BE2C (cell line): ENCODE measurements at regions not wholly inside any gene's neighbourhood (a gene's known extent, or its start where the extent isn't known, plus 50 kb on each side); places are given as distances from the start of the nearest gene placed in this dataset.
"Not testable (repeated sequence)": the region's sequence is repeated elsewhere in the genome, so short reads cannot be mapped to it uniquely, and the experiment has no call there.

Experiments used
- DNase-seq: peaks from one replicate; pipeline ENCODE4 v3.0.0-alpha.2; 2020
- H3K27me3 ChIP-seq: fragments of 250-450 bp; sonication (Bioruptor Pico); 2 replicates; pipeline ENCODE4 v1.5.1; 2020; ENCODE audit warnings: mild to moderate bottlenecking
- H3K36me3 ChIP-seq: fragments of 250-450 bp; sonication (Bioruptor Pico); 2 replicates; pipeline ENCODE4 v1.5.1; 2020; ENCODE audit warnings: mild to moderate bottlenecking
- H3K4me1 ChIP-seq: fragments of 250-450 bp; sonication (Bioruptor Pico); 2 replicates; pipeline ENCODE4 v1.5.1; 2020
- H3K4me3 ChIP-seq: 2 replicates; pipeline ENCODE4 v1.5.1; 2011; ENCODE audit warnings: low read depth, low read length
- H3K9me3 ChIP-seq: fragments of 250-450 bp; sonication (Bioruptor Pico); 2 replicates; pipeline ENCODE4 v1.5.1; 2020
- TF ChIP-seq, protein P1 (sequence below): IDR thresholded peaks from 2 replicates; pipeline ENCODE4 v1.5.1; 2012; ENCODE audit warnings: mild to moderate bottlenecking, low read depth, low read length

DNA sequence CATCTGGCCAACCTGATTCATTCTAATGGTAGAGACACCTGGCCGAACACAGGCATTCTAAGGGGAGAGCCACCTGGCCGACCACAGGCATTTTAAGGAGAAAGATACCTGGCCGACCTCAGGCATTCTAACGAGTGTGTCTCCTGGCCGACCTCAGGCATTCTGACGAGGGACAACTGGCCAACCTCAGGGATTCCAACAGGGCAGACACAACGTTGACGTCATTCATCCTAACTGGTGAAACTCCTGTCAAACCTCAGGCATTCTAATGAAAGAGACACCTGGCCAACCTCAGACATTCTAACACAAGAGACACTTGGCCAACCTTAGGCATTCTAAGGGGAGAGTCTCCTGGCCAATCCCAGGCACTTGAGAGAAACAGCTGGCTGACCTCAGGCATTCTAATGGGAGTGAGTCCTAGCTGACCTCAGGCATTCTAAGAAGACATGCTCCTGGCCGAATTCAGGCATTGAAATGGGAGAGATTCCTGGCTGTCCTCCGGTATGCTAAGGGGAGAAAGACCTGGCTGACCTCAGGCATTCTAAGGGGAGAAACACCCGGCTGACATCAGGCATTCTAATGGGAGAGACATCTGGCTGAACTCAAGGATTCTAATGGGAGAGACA lies 1352.5 kb downstream of the UQCRFS1 start:
- H3K27me3 ChIP-seq: no peaks in the 10 kb centered on the region
- no peak for DNase-seq
- TF ChIP-seq, protein P1, sequence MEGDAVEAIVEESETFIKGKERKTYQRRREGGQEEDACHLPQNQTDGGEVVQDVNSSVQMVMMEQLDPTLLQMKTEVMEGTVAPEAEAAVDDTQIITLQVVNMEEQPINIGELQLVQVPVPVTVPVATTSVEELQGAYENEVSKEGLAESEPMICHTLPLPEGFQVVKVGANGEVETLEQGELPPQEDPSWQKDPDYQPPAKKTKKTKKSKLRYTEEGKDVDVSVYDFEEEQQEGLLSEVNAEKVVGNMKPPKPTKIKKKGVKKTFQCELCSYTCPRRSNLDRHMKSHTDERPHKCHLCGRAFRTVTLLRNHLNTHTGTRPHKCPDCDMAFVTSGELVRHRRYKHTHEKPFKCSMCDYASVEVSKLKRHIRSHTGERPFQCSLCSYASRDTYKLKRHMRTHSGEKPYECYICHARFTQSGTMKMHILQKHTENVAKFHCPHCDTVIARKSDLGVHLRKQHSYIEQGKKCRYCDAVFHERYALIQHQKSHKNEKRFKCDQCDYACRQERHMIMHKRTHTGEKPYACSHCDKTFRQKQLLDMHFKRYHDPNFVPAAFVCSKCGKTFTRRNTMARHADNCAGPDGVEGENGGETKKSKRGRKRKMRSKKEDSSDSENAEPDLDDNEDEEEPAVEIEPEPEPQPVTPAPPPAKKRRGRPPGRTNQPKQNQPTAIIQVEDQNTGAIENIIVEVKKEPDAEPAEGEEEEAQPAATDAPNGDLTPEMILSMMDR: no peak
- H3K4me1 ChIP-seq: no peaks in the 10 kb centered on the region
- no peak overlapping the region for H3K4me3 ChIP-seq
- H3K36me3 ChIP-seq: no peaks in the 10 kb centered on the region
- no peaks in the 10 kb centered on the region for H3K9me3 ChIP-seq

DNA sequence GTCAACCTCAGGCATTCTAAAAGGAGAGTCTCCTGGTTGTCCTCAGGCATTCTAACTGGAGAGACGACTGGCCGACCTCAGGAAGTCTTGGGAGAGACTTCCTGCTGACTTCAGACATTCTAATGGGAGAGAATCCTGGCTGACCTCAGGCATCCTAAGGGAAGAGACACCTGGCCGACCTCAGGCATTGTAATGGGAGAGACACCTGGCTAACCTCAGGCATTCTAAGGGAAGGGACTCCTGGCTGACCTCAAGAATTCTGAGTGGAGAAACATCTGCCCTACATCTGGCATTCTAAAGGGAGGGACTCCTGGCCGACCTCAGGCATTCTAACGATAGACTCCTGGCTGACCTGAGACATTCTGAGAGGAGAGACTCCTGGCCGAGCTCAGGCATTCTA lies 1353.3 kb downstream of the UQCRFS1 start:
- TF ChIP-seq, protein P1: no peak
- H3K9me3 ChIP-seq: no peaks in the 10 kb centered on the region
- H3K4me1 ChIP-seq: no peaks in the 10 kb centered on the region
- H3K27me3 ChIP-seq: no peaks in the 10 kb centered on the region
- DNase-seq: no peak
- H3K36me3 ChIP-seq: no peaks in the 10 kb centered on the region
- H3K4me3 ChIP-seq: no peak overlapping the region

DNA sequence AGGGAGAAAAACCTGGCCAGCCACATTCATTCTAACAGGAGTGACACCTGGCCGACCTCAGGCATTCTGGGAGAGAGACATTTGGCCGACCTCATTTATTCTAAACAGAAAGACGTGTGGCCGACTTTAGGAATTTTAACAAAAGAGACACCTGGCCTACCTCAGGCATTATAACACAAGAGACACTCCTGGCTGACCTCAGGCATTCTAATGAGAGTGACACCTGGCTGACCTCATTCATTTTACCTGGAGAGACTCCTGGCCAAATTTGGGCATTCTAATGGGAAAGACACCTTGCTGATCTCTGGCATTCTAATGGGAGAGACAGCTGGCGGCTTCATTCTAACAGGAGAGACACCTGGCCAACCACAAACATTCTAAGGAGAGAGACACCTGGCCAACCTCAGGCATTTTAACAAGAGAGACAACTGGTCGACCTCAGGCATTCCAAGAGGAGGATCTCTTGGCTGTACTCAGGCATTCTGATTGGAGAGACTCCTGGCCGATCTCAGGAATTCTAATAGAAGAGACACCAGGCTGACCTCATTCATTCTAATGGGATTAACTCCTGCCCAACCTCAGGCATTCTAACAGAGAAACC lies 1353.9 kb downstream of the UQCRFS1 start:
- TF ChIP-seq, protein P1: no peak
- Histone ChIP-seq H3K4me3 (no peak overlapping the region), H3K9me3 (no peaks in the 10 kb centered on the region), H3K27me3 (no peaks in the 10 kb centered on the region), H3K36me3 (no peaks in the 10 kb centered on the region), H3K4me1 (no peaks in the 10 kb centered on the region)
- DNase-seq: no peak

DNA sequence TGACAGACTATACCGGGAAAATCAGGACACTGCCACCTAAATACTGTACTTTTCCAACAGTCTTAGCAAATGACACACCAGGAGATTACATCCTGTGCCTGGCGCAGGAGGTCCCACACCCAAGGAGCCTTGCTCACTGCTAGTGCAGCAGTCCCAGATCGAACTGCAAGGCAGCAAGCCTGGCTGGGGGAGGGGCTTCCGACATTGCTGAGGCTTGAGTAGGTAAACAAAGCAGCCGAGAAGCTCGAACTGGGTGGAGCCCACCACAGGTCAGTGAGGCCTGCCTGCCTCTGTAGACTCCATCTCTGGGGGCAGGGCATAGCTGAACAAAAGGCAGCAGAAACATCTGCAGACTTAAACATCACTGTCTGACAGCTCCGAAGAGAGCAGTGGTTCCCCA lies 1360.0 kb downstream of the UQCRFS1 start:
- not testable (repeated sequence) for H3K4me1 ChIP-seq, H3K4me3 ChIP-seq, H3K9me3 ChIP-seq, H3K27me3 ChIP-seq, DNase-seq, H3K36me3 ChIP-seq

DNA sequence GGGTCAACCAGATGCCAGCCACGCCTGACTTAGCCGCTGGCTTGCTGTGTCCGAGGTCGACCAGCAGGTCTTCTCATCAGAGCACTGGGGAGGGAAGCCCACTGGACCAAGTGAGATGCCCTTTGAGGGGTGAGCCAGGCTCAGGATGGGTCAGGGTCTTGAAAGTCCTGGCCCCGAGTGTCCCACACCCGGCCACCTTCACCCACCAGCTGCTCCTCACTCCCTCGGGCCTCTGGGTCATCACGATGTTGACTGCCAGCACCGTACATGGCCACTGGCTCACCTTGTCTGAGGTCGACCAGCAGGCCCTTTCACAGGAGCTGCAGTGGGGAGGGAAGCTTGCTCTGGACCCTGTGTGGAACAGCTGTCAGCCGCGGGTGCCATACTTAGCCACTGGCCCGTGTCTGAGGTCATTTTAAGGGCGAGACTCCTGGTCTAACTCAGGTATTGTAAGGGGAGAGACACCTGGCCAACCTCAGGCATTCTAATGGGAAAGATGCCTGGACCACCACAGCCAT lies 1361.3 kb downstream of the UQCRFS1 start:
- Histone ChIP-seq H3K4me1 (no peaks in the 10 kb centered on the region), H3K4me3 (no peak overlapping the region), H3K36me3 (no peaks in the 10 kb centered on the region), H3K27me3 (no peaks in the 10 kb centered on the region), H3K9me3 (no peaks in the 10 kb centered on the region)
- DNase-seq: no peak
- TF ChIP-seq, protein P1: no peak

DNA sequence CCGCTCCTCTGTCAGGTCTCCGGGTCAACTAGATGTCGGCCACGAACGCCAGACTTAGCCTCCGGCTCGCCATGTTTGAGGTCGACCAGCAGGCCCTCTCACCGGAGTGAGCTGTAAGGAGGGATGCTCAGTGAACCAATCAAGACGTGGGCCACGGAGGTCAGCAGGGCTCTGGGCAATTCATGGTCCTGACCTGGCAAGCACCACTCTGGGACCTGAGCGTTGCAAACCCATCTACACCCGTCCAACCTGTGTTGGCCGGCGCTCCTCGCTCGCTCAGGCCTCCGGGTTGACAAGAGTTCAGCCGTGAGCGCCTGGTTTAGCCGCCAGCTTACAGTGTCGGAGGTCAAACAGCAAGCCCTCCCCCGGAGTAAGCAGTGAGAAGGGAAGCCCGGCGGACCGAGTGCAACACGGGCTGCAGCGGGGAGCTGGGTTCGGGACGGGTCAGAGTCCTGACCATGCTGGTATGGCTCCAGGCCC lies 1361.9 kb downstream of the UQCRFS1 start:
- TF ChIP-seq, protein P1: no peak
- Histone ChIP-seq H3K4me3 (no peak overlapping the region), H3K4me1 (no peaks in the 10 kb centered on the region), H3K27me3 (no peaks in the 10 kb centered on the region), H3K36me3 (no peaks in the 10 kb centered on the region), H3K9me3 (no peaks in the 10 kb centered on the region)
- DNase-seq: no peak
